HEK293 (cell line): ENCODE measurements at regions not wholly inside any gene's neighbourhood (a gene's known extent, or its start where the extent isn't known, plus 50 kb on each side); places are given as distances from the start of the nearest gene placed in this dataset.

Experiments
- CTCF ChIA-PET: fragments of 350-600 bp; formaldehyde crosslinking; extraction: SDS; loops from one replicate; lab custom pipeline; 2021; ENCODE audit warnings: antibody characterized with exemption; lab: Yijun Ruan, JAX
- POLR2A ChIA-PET: fragments of 300-600 bp; formaldehyde crosslinking; extraction: SDS; loops from one replicate; lab custom pipeline; 2020; ENCODE audit warnings: antibody characterized with exemption, inconsistent platforms; lab: Yijun Ruan, JAX
- H3K27ac ChIP-seq: fragments of 200-500 bp; sonication (Bioruptor generic); 2 replicates; pipeline ENCODE4 v1.5.1; 2014; ENCODE audit warnings: low read depth, low read length, control low read depth, inconsistent platforms; ENCODE audit errors: extremely low read depth
- H3K36me3 ChIP-seq, 2 experiments: fragments of 200-500 bp in 1 of 2; sonication (Bioruptor generic) in 1 of 2; 1 replicate in 1 of 2; 2 replicates in 1 of 2; pipeline ENCODE4 v1.5.1; 2014 to 2017; ENCODE audit warnings: inconsistent platforms in 2 of 2, low read length in 2 of 2; ENCODE audit not compliant: control insufficient read depth in 2 of 2, insufficient read depth in 1 of 2
- H3K4me1 ChIP-seq: fragments of 200-500 bp; sonication (Bioruptor generic); 2 replicates; pipeline ENCODE4 v1.5.1; 2014; ENCODE audit warnings: mild to moderate bottlenecking, low read length, inconsistent platforms; ENCODE audit not compliant: control insufficient read depth, insufficient read depth
- H3K4me3 ChIP-seq: 2 replicates; pipeline ENCODE4 v1.5.1; 2011; ENCODE audit warnings: low read depth, mild to moderate bottlenecking, control low read depth, low read length, moderate library complexity
- H3K9me3 ChIP-seq: fragments of 200-500 bp; sonication (Bioruptor generic); 2 replicates; pipeline ENCODE4 v1.5.1; 2014; ENCODE audit warnings: low read depth, low read length, inconsistent platforms; ENCODE audit not compliant: control insufficient read depth, insufficient read depth
- ATF2 ChIP-seq: fragments of 450-650 bp; formaldehyde crosslinking; IDR thresholded peaks from 2 replicates; pipeline ENCODE4 v1.5.1; 2016; ENCODE audit warnings: missing biosample characterization, missing genetic modification characterization, low read depth
- FEZF1 ChIP-seq: fragments of 450-650 bp; formaldehyde crosslinking; IDR thresholded peaks from 2 replicates; pipeline ENCODE4 v1.5.1; 2016; ENCODE audit warnings: missing biosample characterization, missing genetic modification characterization
- GLI4 ChIP-seq: fragments of 450-650 bp; formaldehyde crosslinking; IDR thresholded peaks from 2 replicates; pipeline ENCODE4 v1.5.1; 2016; ENCODE audit warnings: missing biosample characterization, missing genetic modification characterization
- HIC1 ChIP-seq: fragments of 450-650 bp; formaldehyde crosslinking; IDR thresholded peaks from 2 replicates; pipeline ENCODE4 v1.5.1; 2016; ENCODE audit warnings: missing biosample characterization, missing genetic modification characterization
- KLF17 ChIP-seq: fragments of 450-650 bp; formaldehyde crosslinking; IDR thresholded peaks from 2 replicates; pipeline ENCODE4 v1.5.1; 2016; ENCODE audit warnings: missing biosample characterization, missing genetic modification characterization
- MEIS1 ChIP-seq: sonication (generic); formaldehyde crosslinking; IDR thresholded peaks from 2 replicates; pipeline ENCODE4 v1.8.1; 2022; ENCODE audit warnings: missing genetic modification reagents, mild to moderate bottlenecking, borderline replicate concordance
- MYNN ChIP-seq: fragments of 450-650 bp; formaldehyde crosslinking; IDR thresholded peaks from 2 replicates; pipeline ENCODE4 v1.5.1; 2016; ENCODE audit warnings: missing biosample characterization, missing genetic modification characterization, borderline replicate concordance
- OVOL3 ChIP-seq: fragments of 450-650 bp; formaldehyde crosslinking; IDR thresholded peaks from 2 replicates; pipeline ENCODE4 v1.5.1; 2016; ENCODE audit warnings: missing biosample characterization, missing genetic modification characterization
- RBAK ChIP-seq: fragments of 450-650 bp; formaldehyde crosslinking; IDR thresholded peaks from 2 replicates; pipeline ENCODE4 v1.5.1; 2016; ENCODE audit warnings: missing biosample characterization, missing genetic modification characterization
- SETDB1 ChIP-seq: IDR thresholded peaks from one replicate; pipeline ENCODE4 v1.6.1; 2017; ENCODE audit warnings: mild to moderate bottlenecking, low read length, moderate library complexity, mixed read lengths; ENCODE audit not compliant: insufficient read length
- SP7 ChIP-seq: fragments of 450-650 bp; formaldehyde crosslinking; IDR thresholded peaks from 2 replicates; pipeline ENCODE4 v1.5.1; 2016; ENCODE audit warnings: missing biosample characterization, missing genetic modification characterization
- TCF7L2 ChIP-seq: IDR thresholded peaks from 2 replicates; pipeline ENCODE4 v1.6.1; 2011; ENCODE audit warnings: low read depth, mild to moderate bottlenecking, inconsistent platforms, low read length, moderate library complexity, borderline replicate concordance
- ZBTB21 ChIP-seq: fragments of 450-650 bp; formaldehyde crosslinking; IDR thresholded peaks from 2 replicates; pipeline ENCODE4 v1.5.1; 2017; ENCODE audit warnings: missing biosample characterization, missing genetic modification characterization
- ZFHX2 ChIP-seq: fragments of 450-650 bp; formaldehyde crosslinking; conservative IDR thresholded peaks from 2 replicates; pipeline ENCODE4 v1.5.1; 2016; ENCODE audit warnings: missing biosample characterization, missing genetic modification characterization
- ZFP3 ChIP-seq: fragments of 450-650 bp; formaldehyde crosslinking; IDR thresholded peaks from 2 replicates; pipeline ENCODE4 v1.5.1; 2016; ENCODE audit warnings: low read depth, missing biosample characterization, missing genetic modification characterization
- ZFP37 ChIP-seq: fragments of 450-650 bp; formaldehyde crosslinking; IDR thresholded peaks from 2 replicates; pipeline ENCODE4 v1.5.1; 2016; ENCODE audit warnings: missing biosample characterization, missing genetic modification characterization
- ZNF10 ChIP-seq: fragments of 450-650 bp; formaldehyde crosslinking; IDR thresholded peaks from 2 replicates; pipeline ENCODE4 v1.5.1; 2017; ENCODE audit warnings: missing biosample characterization, missing genetic modification characterization
- ZNF155 ChIP-seq: fragments of 450-650 bp; formaldehyde crosslinking; IDR thresholded peaks from 2 replicates; pipeline ENCODE4 v1.5.1; 2016; ENCODE audit warnings: missing biosample characterization, missing genetic modification characterization
- ZNF211 ChIP-seq: fragments of 450-650 bp; formaldehyde crosslinking; IDR thresholded peaks from 2 replicates; pipeline ENCODE4 v1.5.1; 2016; ENCODE audit warnings: low read depth, missing biosample characterization, missing genetic modification characterization
- ZNF223 ChIP-seq: fragments of 450-650 bp; formaldehyde crosslinking; IDR thresholded peaks from 2 replicates; pipeline ENCODE4 v1.5.1; 2016; ENCODE audit warnings: missing biosample characterization, missing genetic modification characterization
- ZNF324 ChIP-seq: fragments of 450-650 bp; formaldehyde crosslinking; IDR thresholded peaks from 2 replicates; pipeline ENCODE4 v1.5.1; 2016; ENCODE audit warnings: missing biosample characterization, missing genetic modification characterization
- ZNF335 ChIP-seq: fragments of 450-650 bp; formaldehyde crosslinking; conservative IDR thresholded peaks from 2 replicates; pipeline ENCODE4 v1.5.1; 2016; ENCODE audit warnings: missing biosample characterization, missing genetic modification characterization
- ZNF366 ChIP-seq: fragments of 450-650 bp; formaldehyde crosslinking; conservative IDR thresholded peaks from 2 replicates; pipeline ENCODE4 v1.5.1; 2016; ENCODE audit warnings: missing biosample characterization, missing genetic modification characterization
- ZNF426 ChIP-seq: fragments of 450-650 bp; formaldehyde crosslinking; IDR thresholded peaks from 2 replicates; pipeline ENCODE4 v1.5.1; 2017; ENCODE audit warnings: missing biosample characterization, missing genetic modification characterization, mild to moderate bottlenecking, inconsistent platforms, moderate library complexity
- ZNF48 ChIP-seq: fragments of 450-650 bp; formaldehyde crosslinking; IDR thresholded peaks from 2 replicates; pipeline ENCODE4 v1.5.1; 2016; ENCODE audit warnings: missing biosample characterization, missing genetic modification characterization
- ZNF558 ChIP-seq: fragments of 450-650 bp; formaldehyde crosslinking; IDR thresholded peaks from 2 replicates; pipeline ENCODE4 v1.5.1; 2016; ENCODE audit warnings: missing biosample characterization, missing genetic modification characterization
- ZNF596 ChIP-seq: fragments of 450-650 bp; IDR thresholded peaks from 2 replicates; pipeline ENCODE4 v1.5.0; 2018; ENCODE audit warnings: missing biosample characterization, mild to moderate bottlenecking, missing genetic modification characterization, moderate library complexity
- ZSCAN23 ChIP-seq: fragments of 450-650 bp; formaldehyde crosslinking; IDR thresholded peaks from 2 replicates; pipeline ENCODE4 v1.5.1; 2016; ENCODE audit warnings: missing biosample characterization, missing genetic modification characterization
- ZSCAN4 ChIP-seq: fragments of 450-650 bp; formaldehyde crosslinking; IDR thresholded peaks from 2 replicates; pipeline ENCODE4 v1.5.1; 2017; ENCODE audit warnings: missing biosample characterization, missing genetic modification characterization
- TF ChIP-seq, protein P1 (sequence below): fragments of 450-650 bp; IDR thresholded peaks from 2 replicates; pipeline ENCODE4 v1.5.1; 2018; ENCODE audit warnings: missing biosample characterization, mild to moderate bottlenecking, missing genetic modification characterization

DNA sequence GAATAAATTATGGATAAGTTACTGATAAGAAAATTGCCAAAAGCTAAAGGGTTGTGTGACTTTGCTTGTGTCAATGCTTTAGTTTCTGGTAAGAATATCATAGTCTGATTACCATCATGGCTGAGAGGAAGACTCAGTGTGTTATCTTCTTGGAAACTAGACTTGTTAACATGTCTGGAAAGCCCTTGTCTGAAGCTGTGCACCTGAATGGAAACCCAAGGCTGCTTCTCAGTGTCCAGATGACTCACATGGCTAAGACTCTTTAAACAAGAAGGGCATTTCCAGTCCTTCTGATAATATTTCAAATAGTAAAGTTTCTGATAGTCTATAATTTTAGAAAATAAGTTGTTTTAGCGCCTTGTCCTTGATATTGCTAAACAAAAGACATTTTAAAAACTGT, 1092.7 kb downstream of the PLA2G4A start (continued):
- TF ChIP-seq ZSCAN4 (tag by site-specific recombination) (no peak), MEIS1 (CRISPR knock-in tag) (no peak), ZNF335 (no peak), MYNN (tag by site-specific recombination) (no peak), ZBTB21 (tag by site-specific recombination) (no peak), ZNF596 (tag by site-specific recombination) (no peak), ZNF155 (tag by site-specific recombination) (no peak), ZNF426 (no peak), SP7 (tag by site-specific recombination) (no peak), ZSCAN23 (tag by site-specific recombination) (no peak), OVOL3 (no peak), GLI4 (tag by site-specific recombination) (no peak), HIC1 (tag by site-specific recombination) (no peak)

GRCh38 chr1:187922255-187922654, 1093.5 kb downstream of the PLA2G4A start:
- POLR2A ChIA-PET, result no interaction called here
- CTCF ChIA-PET, result no interaction called here
- Histone ChIP-seq H3K4me3 (no peak overlapping the region), H3K27ac (no peak overlapping the region)
- no peak for TF ChIP-seq SETDB1
- TF ChIP-seq ZFP37 (tag by site-specific recombination), result no peak
- no peak for TF ChIP-seq ZNF155 (tag by site-specific recombination)
- TF ChIP-seq ZNF366 (tag by site-specific recombination), result no peak
- TF ChIP-seq, protein P1, sequence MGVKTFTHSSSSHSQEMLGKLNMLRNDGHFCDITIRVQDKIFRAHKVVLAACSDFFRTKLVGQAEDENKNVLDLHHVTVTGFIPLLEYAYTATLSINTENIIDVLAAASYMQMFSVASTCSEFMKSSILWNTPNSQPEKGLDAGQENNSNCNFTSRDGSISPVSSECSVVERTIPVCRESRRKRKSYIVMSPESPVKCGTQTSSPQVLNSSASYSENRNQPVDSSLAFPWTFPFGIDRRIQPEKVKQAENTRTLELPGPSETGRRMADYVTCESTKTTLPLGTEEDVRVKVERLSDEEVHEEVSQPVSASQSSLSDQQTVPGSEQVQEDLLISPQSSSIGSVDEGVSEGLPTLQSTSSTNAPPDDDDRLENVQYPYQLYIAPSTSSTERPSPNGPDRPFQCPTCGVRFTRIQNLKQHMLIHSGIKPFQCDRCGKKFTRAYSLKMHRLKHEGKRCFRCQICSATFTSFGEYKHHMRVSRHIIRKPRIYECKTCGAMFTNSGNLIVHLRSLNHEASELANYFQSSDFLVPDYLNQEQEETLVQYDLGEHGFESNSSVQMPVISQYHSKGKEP, result no peak
- TF ChIP-seq ATF2 (tag by site-specific recombination), result no peak
- TF ChIP-seq, all 188 proteins: peak for 0
- no peaks in the 10 kb centered on the region for H3K9me3 ChIP-seq
- no peaks in the 10 kb centered on the region for H3K36me3 ChIP-seq
- no peaks in the 10 kb centered on the region for H3K4me1 ChIP-seq

- no peak overlapping the region for H3K27ac ChIP-seq
- no peaks in the 10 kb centered on the region for H3K36me3 ChIP-seq
- no peaks in the 10 kb centered on the region for H3K9me3 ChIP-seq
- POLR2A ChIA-PET, result no interaction called here
- no peak overlapping the region for H3K4me3 ChIP-seq
- CTCF ChIA-PET, result no interaction called here
- H3K4me1 ChIP-seq, result no peaks in the 10 kb centered on the region
- no peak for TF ChIP-seq RBAK (tag by site-specific recombination)
- no peak for TF ChIP-seq ZNF223
- no peak for TF ChIP-seq TCF7L2
- no peak for TF ChIP-seq ZNF324 (tag by site-specific recombination)
- TF ChIP-seq KLF17, result no peak
- no peak for TF ChIP-seq ZFHX2 (tag by site-specific recombination)
- no peak for TF ChIP-seq ZFP3 (tag by site-specific recombination)
- no peak for TF ChIP-seq ZNF10 (tag by site-specific recombination)
- no peak for TF ChIP-seq ZNF335
- TF ChIP-seq ZNF558 (tag by site-specific recombination), result no peak
- no peak for TF ChIP-seq ZNF211 (tag by site-specific recombination)
- TF ChIP-seq FEZF1 (tag by site-specific recombination), result no peak
- TF ChIP-seq ZNF48 (tag by site-specific recombination), result no peak
Measured at GRCh38 chr1:187924252-187924651, 1095.5 kb downstream of the PLA2G4A start.
